Keratinocyte (primary cell): ENCODE measurements at regions not wholly inside any gene's neighbourhood (a gene's known extent, or its start where the extent isn't known, plus 50 kb on each side); places are given as distances from the start of the nearest gene placed in this dataset.

Experiments
- CTCF ChIP-seq, 3 experiments: IDR thresholded peaks in 1 of 3; conservative IDR thresholded peaks in 1 of 3; optimal IDR thresholded peaks in 1 of 3; 2 replicates in 2 of 3; 3 replicates in 1 of 3; pipeline versions ENCODE3 to v1.5.1; 2011; ENCODE audit warnings: low read length in 3 of 3, mild to moderate bottlenecking in 3 of 3, moderate library complexity in 2 of 3, control low read depth in 1 of 3, inconsistent platforms in 1 of 3; ENCODE audit not compliant: insufficient read depth in 2 of 3; ENCODE audit errors: extremely low read depth in 1 of 3
- EZH2 ChIP-seq: IDR thresholded peaks from one replicate; pipeline ENCODE4 v1.6.1; 2012; ENCODE audit warnings: inconsistent platforms, mild to moderate bottlenecking, low read length, moderate library complexity

- TF ChIP-seq CTCF (optimal IDR thresholded peaks at IDR 0.05 in 1 of 3, IDR thresholded peaks at IDR 0.05 in 1 of 3, conservative IDR thresholded peaks at IDR 0.05 in 1 of 3; ENCODE audit: extremely low read depth in 1 of 3, insufficient read depth in 2 of 3, low read length in 3 of 3) (no peak), EZH2 (no peak)
Measured at GRCh38 chr2:23203383-23203782, 181.6 kb upstream of the KLHL29 start.
